H1 (cell line): ENCODE measurements at regions not wholly inside any gene's neighbourhood (a gene's known extent, or its start where the extent isn't known, plus 50 kb on each side); places are given as distances from the start of the nearest gene placed in this dataset.

Source experiments
- CTCF ChIA-PET: fragments of 300-600 bp; sonication (Branson Sonifier 250); formaldehyde crosslinking; loops from one replicate; lab custom pipeline; 2021; ENCODE audit not compliant: partially characterized antibody; lab: Charles Lee
- POLR2A ChIA-PET: fragments of 300-600 bp; sonication (Branson Sonifier 250); formaldehyde crosslinking; loops from one replicate; lab custom pipeline; 2021; ENCODE audit warnings: inconsistent platforms; ENCODE audit not compliant: partially characterized antibody; lab: Charles Lee
- DNase-seq, 2 experiments: peaks; one replicate each; pipeline versions ENCODE4 v3.0.0 to v3.0.0-alpha.2; 2010 to 2022; ENCODE audit warnings: low spot score in 2 of 2, low read depth in 1 of 2, mixed read lengths in 1 of 2
- FAIRE-seq: peaks from 2 replicates; lab custom pipeline; 2011; peaks lifted over from hg19 to GRCh38; lab: Jason Lieb, UNC
- H2AFZ ChIP-seq: 2 replicates; pipeline ENCODE4 v1.8.1; 2012; ENCODE audit warnings: low read length, inconsistent platforms
- H2AK5ac ChIP-seq: 2 replicates; pipeline ENCODE4 v1.6.1; 2013; ENCODE audit warnings: low read depth, low read length
- H2BK120ac ChIP-seq: replicated peaks from 2 replicates; pipeline ENCODE3; 2013; ENCODE audit warnings: low read depth, low read length, inconsistent platforms
- H2BK12ac ChIP-seq: 2 replicates; pipeline ENCODE4 v1.6.1; 2013; ENCODE audit warnings: low read depth, low read length
- H2BK15ac ChIP-seq: 2 replicates; pipeline ENCODE4 v1.6.1; 2013; ENCODE audit warnings: low read length
- H2BK20ac ChIP-seq: 2 replicates; pipeline ENCODE4 v1.6.1; 2013; ENCODE audit warnings: low read length
- H2BK5ac ChIP-seq: 2 replicates; pipeline ENCODE4 v1.6.1; 2013; ENCODE audit warnings: low read depth, low read length
- H3K14ac ChIP-seq: 2 replicates; pipeline ENCODE4 v1.6.1; 2013; ENCODE audit warnings: inconsistent platforms; ENCODE audit not compliant: insufficient read length
- H3K18ac ChIP-seq: 2 replicates; pipeline ENCODE4 v1.6.1; 2013; ENCODE audit warnings: low read length; ENCODE audit errors: extremely low read depth
- H3K23ac ChIP-seq: 2 replicates; pipeline ENCODE4 v1.6.1; 2013; ENCODE audit warnings: inconsistent platforms; ENCODE audit not compliant: insufficient read length
- H3K23me2 ChIP-seq: 2 replicates; pipeline ENCODE4 v1.6.1; 2013; ENCODE audit warnings: low read depth, low read length
- H3K27ac ChIP-seq: 2 replicates; pipeline ENCODE4 v1.6.1; 2011; ENCODE audit warnings: low read depth, low read length, inconsistent platforms
- H3K27me3 ChIP-seq, 4 experiments: replicated peaks in 1 of 4; 1 replicate in 1 of 4; 2 replicates in 3 of 4; pipeline versions ENCODE4 v1.6.1 to v1.8.1; 2011 to 2013; ENCODE audit warnings: low read length in 3 of 4, mild to moderate bottlenecking in 3 of 4, inconsistent platforms in 2 of 4, mixed read lengths in 2 of 4, moderate library complexity in 1 of 4; ENCODE audit not compliant: control insufficient read depth in 3 of 4, insufficient read depth in 3 of 4; ENCODE audit errors: extremely low read depth in 1 of 4
- H3K36me3 ChIP-seq, 4 experiments: 2 replicates each; pipeline versions ENCODE4 v1.6.1 to v1.8.1; 2011 to 2013; ENCODE audit warnings: mild to moderate bottlenecking in 4 of 4, low read length in 3 of 4, moderate library complexity in 2 of 4, control low read depth in 1 of 4, inconsistent platforms in 1 of 4; ENCODE audit not compliant: insufficient read depth in 4 of 4, control insufficient read depth in 2 of 4
- H3K4ac ChIP-seq: replicated peaks from 2 replicates; pipeline ENCODE3; 2013; ENCODE audit warnings: low read length, low read depth, mixed read lengths, inconsistent platforms; ENCODE audit not compliant: insufficient read length
- H3K4me1 ChIP-seq, 4 experiments: replicated peaks in 1 of 4; 1 replicate in 1 of 4; 2 replicates in 3 of 4; pipeline versions ENCODE4 v1.6.1 to v1.8.1; 2011 to 2013; ENCODE audit warnings: low read length in 3 of 4, inconsistent platforms in 2 of 4, mixed read lengths in 1 of 4; ENCODE audit not compliant: insufficient read depth in 4 of 4, control insufficient read depth in 3 of 4
- H3K4me2 ChIP-seq, 2 experiments: 2 replicates each; pipeline versions ENCODE4 v1.6.1 to v1.8.1; 2011 to 2013; ENCODE audit warnings: low read depth in 2 of 2, low read length in 2 of 2, control low read depth in 1 of 2, inconsistent platforms in 1 of 2, mild to moderate bottlenecking in 1 of 2; ENCODE audit not compliant: insufficient read depth in 1 of 2
- H3K4me3 ChIP-seq, 4 experiments: fragments of 200-600, 300-600 bp in 1 of 4; sonication (generic), shearing (Covaris generic), sonication (Bioruptor Twin) in 1 of 4; 2 replicates each; pipeline versions ENCODE4 v1.5.1 to v1.8.1; 2011 to 2016; ENCODE audit warnings: low read length in 4 of 4, low read depth in 3 of 4, control low read depth in 2 of 4, inconsistent platforms in 2 of 4, mild to moderate bottlenecking in 2 of 4, mixed read lengths in 1 of 4, moderate library complexity in 1 of 4; ENCODE audit not compliant: insufficient read depth in 2 of 4; ENCODE audit errors: extremely low read depth in 1 of 4
- H3K56ac ChIP-seq: replicated peaks from 2 replicates; pipeline ENCODE3; 2013; ENCODE audit warnings: low read depth, mild to moderate bottlenecking, mixed read lengths, low read length, inconsistent platforms; ENCODE audit not compliant: insufficient read length
- H3K79me1 ChIP-seq: 2 replicates; pipeline ENCODE4 v1.6.1; 2013; ENCODE audit warnings: low read depth, low read length, control low read depth
- H3K79me2 ChIP-seq, 2 experiments: 2 replicates each; pipeline versions ENCODE4 v1.6.1 to v1.8.1; 2012 to 2013; ENCODE audit warnings: low read length in 2 of 2, mild to moderate bottlenecking in 2 of 2, inconsistent platforms in 1 of 2; ENCODE audit not compliant: insufficient read depth in 2 of 2, control insufficient read depth in 1 of 2
- H3K9ac ChIP-seq, 4 experiments: replicated peaks in 1 of 4; 1 replicate in 1 of 4; 2 replicates in 3 of 4; pipeline versions ENCODE4 v1.6.1 to v1.8.1; 2011 to 2013; ENCODE audit warnings: low read depth in 3 of 4, low read length in 3 of 4, control low read depth in 2 of 4, mild to moderate bottlenecking in 2 of 4, moderate library complexity in 2 of 4, inconsistent platforms in 1 of 4; ENCODE audit errors: extremely low read depth in 1 of 4
- H3K9me3 ChIP-seq, 2 experiments: 2 replicates each; pipeline versions ENCODE4 v1.6.1 to v1.8.1; 2012 to 2013; ENCODE audit warnings: mild to moderate bottlenecking in 2 of 2, moderate library complexity in 2 of 2, control low read depth in 1 of 2, inconsistent platforms in 1 of 2, low read depth in 1 of 2, low read length in 1 of 2, mixed read lengths in 1 of 2; ENCODE audit not compliant: insufficient read depth in 2 of 2
- H4K20me1 ChIP-seq, 2 experiments: replicated peaks in 1 of 2; 2 replicates each; pipeline versions ENCODE3 to v1.8.1; 2011 to 2013; ENCODE audit warnings: inconsistent platforms in 2 of 2, low read length in 2 of 2, mild to moderate bottlenecking in 1 of 2; ENCODE audit not compliant: insufficient read depth in 2 of 2, control insufficient read depth in 1 of 2
- H4K5ac ChIP-seq: 2 replicates; pipeline ENCODE4 v1.6.1; 2013; ENCODE audit warnings: low read length, low read depth, mixed read lengths, inconsistent platforms; ENCODE audit not compliant: insufficient read length
- H4K8ac ChIP-seq: 2 replicates; pipeline ENCODE4 v1.8.0; 2013; ENCODE audit warnings: mild to moderate bottlenecking, moderate library complexity, low read length, inconsistent platforms; ENCODE audit not compliant: insufficient read depth; ENCODE audit errors: extremely low read depth
- H4K91ac ChIP-seq: replicated peaks from 2 replicates; pipeline ENCODE3; 2013; ENCODE audit warnings: low read length, mixed read lengths, inconsistent platforms; ENCODE audit not compliant: insufficient read length
- ASH2L ChIP-seq: fragments of 200-600, 300-600 bp; sonication (generic); IDR thresholded peaks from one replicate; pipeline ENCODE4 v1.7.1; 2017; ENCODE audit warnings: low read length
- BCL11A ChIP-seq, 2 experiments: IDR thresholded peaks; one replicate each; pipeline ENCODE4 v1.6.1; 2011; ENCODE audit warnings: low read depth in 2 of 2, low read length in 2 of 2, mild to moderate bottlenecking in 2 of 2
- BRCA1 ChIP-seq: IDR thresholded peaks from 2 replicates; pipeline ENCODE4 v1.6.1; 2012; ENCODE audit warnings: low read depth, low read length, improper control_type of control experiment
- CHD2 ChIP-seq: IDR thresholded peaks from 2 replicates; pipeline ENCODE4 v1.6.1; 2012; ENCODE audit warnings: low read length, improper control_type of control experiment
- CREB1 ChIP-seq: IDR thresholded peaks from 2 replicates; pipeline ENCODE4 v1.6.1; 2012; ENCODE audit warnings: inconsistent platforms
- CTBP2 ChIP-seq: IDR thresholded peaks from 2 replicates; pipeline ENCODE4 v1.7.0; 2011; ENCODE audit warnings: borderline replicate concordance, mild to moderate bottlenecking, moderate library complexity, mixed read lengths, low read length; ENCODE audit not compliant: insufficient read depth, insufficient read length
- EGR1 ChIP-seq: IDR thresholded peaks from 2 replicates; pipeline ENCODE4 v1.6.1; 2011; ENCODE audit warnings: low read depth, low read length, borderline replicate concordance
- GTF2F1 ChIP-seq: IDR thresholded peaks from 2 replicates; pipeline ENCODE4 v1.6.1; 2012; ENCODE audit warnings: low read depth, low read length, improper control_type of control experiment, borderline replicate concordance
- JUN ChIP-seq: IDR thresholded peaks from 2 replicates; pipeline ENCODE4 v1.6.1; 2011; ENCODE audit warnings: low read depth, mild to moderate bottlenecking, improper control_type of control experiment, low read length
- KDM4A ChIP-seq: IDR thresholded peaks from one replicate; pipeline ENCODE4 v1.7.1; 2012; ENCODE audit warnings: low read depth, mild to moderate bottlenecking, moderate library complexity, low read length, inconsistent platforms; ENCODE audit not compliant: severe bottlenecking
- NRF1 ChIP-seq: IDR thresholded peaks from 2 replicates; pipeline ENCODE4 v1.6.1; 2011; ENCODE audit warnings: mild to moderate bottlenecking, low read depth, low read length, improper control_type of control experiment
- RFX5 ChIP-seq: IDR thresholded peaks from 2 replicates; pipeline ENCODE4 v1.6.1; 2011; ENCODE audit warnings: low read depth, low read length, improper control_type of control experiment, borderline replicate concordance
- RNF2 ChIP-seq: fragments of 200-900, 300-1000 bp; sonication (generic); IDR thresholded peaks from 2 replicates; pipeline ENCODE4 v1.7.1; 2016; ENCODE audit warnings: borderline replicate concordance, low read depth, mild to moderate bottlenecking, antibody characterized with exemption, low read length; ENCODE audit not compliant: poor library complexity, severe bottlenecking; ENCODE audit errors: missing control alignments
- SIX5 ChIP-seq: IDR thresholded peaks from 2 replicates; pipeline ENCODE4 v1.6.1; 2011; ENCODE audit warnings: mild to moderate bottlenecking, low read depth, low read length
- SP1 ChIP-seq: IDR thresholded peaks from 2 replicates; pipeline ENCODE4 v1.6.1; 2011; ENCODE audit warnings: low read depth, low read length
- SUZ12 ChIP-seq: fragments of 200-600 bp; sonication (generic); IDR thresholded peaks from 2 replicates; pipeline ENCODE4 v1.6.1; 2012; ENCODE audit warnings: mild to moderate bottlenecking, inconsistent platforms, low read length, moderate library complexity, mixed read lengths
- TBP ChIP-seq: IDR thresholded peaks from 2 replicates; pipeline ENCODE4 v1.6.1; 2011; ENCODE audit warnings: low read depth, low read length, improper control_type of control experiment
- TEAD4 ChIP-seq: IDR thresholded peaks from 2 replicates; pipeline ENCODE4 v1.6.1; 2012; ENCODE audit warnings: low read depth, low read length, inconsistent platforms, mixed read lengths

DNA sequence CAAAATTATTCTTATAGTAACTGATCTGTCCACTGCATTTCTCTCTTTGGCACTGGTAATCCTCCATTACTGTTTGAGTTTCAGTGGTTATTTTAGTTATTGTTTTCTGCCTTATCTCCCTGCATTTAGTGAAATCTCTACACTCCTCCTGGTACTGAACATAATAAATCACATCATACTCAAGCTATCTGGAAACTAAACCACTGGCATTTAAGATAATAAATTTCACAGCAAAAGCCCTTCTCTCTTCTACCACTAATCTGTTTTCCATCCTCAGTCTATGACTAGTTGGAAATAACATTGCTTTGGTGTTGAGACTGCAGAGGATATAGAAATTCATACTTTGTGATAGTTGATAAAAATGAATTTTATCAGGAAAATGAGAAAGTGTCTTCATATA lies 399.3 kb upstream of the FSHR start:
- Histone ChIP-seq H2BK15ac (no peak overlapping the region), H3K18ac (no peak overlapping the region), H3K4me1 (no peaks in the 10 kb centered on the region; a peak in 1 of 7 replicates), H3K79me2 (no peaks in the 10 kb centered on the region), H3K79me1 (no peaks in the 10 kb centered on the region), H3K36me3 (no peaks in the 10 kb centered on the region), H2BK20ac (no peak overlapping the region), H3K23me2 (no peaks in the 10 kb centered on the region), H3K4me3 (no peak overlapping the region), H3K9me3 (no peaks in the 10 kb centered on the region), H4K20me1 (no peaks in the 10 kb centered on the region), H2BK120ac (no peak overlapping the region), H4K91ac (no peak overlapping the region), H2AFZ (no peak overlapping the region), H4K8ac (no peak overlapping the region), H3K9ac (no peak overlapping the region), H3K14ac (no peak overlapping the region), H3K23ac (no peak overlapping the region), H3K56ac (no peak overlapping the region), H3K27me3 (no peaks in the 10 kb centered on the region), H3K4ac (no peak overlapping the region), H2AK5ac (no peak overlapping the region), H2BK12ac (no peak overlapping the region), H2BK5ac (no peak overlapping the region), H4K5ac (no peak overlapping the region), H3K27ac (no peak overlapping the region), H3K4me2 (no peak overlapping the region)
- ChIA-PET CTCF (no interaction called here), POLR2A (no interaction called here)
- DNase-seq, result no peak
- FAIRE-seq, result no peak
- TF ChIP-seq SP1 (no peak), CREB1 (no peak), CHD2 (no peak), KDM4A (no peak), TEAD4 (no peak), GTF2F1 (no peak), JUN (no peak), BRCA1 (no peak), TBP (no peak), SUZ12 (no peak), RFX5 (no peak), EGR1 (no peak), RNF2 (no peak), NRF1 (no peak), BCL11A (IDR thresholded peaks at IDR 0.05; ENCODE audit: low read depth in 2 of 2, low read length in 2 of 2) (no peak), ASH2L (no peak), CTBP2 (no peak), SIX5 (no peak)
